ENCODE measurements at regions not wholly inside any gene's neighbourhood (a gene's known extent, or its start where the extent isn't known, plus 50 kb on each side); places are given as distances from the start of the nearest gene placed in this dataset.
"Not testable (repeated sequence)": the region's sequence is repeated elsewhere in the genome, so short reads cannot be mapped to it uniquely, and the experiment has no call there.

DNA sequence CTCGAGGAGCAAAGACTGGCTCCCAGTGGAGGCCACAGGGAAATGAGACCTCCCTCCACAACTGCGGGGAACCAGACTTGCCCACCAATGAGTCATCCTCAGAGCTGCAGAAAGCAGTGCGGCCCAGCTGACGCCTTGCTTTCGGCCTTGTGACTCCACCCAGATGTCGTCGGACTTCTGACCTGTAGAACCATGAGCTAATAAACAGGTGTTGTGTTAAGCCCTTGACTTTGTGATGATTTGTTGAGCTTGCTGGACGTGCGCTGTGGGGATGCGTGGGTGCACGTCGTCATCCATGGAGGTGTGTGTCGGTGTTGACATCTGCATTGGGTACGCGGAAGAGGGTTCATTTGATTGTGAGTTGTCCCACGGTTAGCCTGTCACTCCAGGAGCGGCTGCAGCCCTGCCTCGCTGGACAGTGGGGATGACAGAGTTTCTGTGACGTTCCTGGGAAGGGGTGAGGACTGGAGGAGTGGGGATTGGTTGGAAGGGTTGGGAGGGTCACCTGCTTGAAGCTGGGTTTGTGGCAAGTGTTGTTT, 154.1 kb downstream of the SH3BP4 start:
- no peak for DNase-seq

DNA sequence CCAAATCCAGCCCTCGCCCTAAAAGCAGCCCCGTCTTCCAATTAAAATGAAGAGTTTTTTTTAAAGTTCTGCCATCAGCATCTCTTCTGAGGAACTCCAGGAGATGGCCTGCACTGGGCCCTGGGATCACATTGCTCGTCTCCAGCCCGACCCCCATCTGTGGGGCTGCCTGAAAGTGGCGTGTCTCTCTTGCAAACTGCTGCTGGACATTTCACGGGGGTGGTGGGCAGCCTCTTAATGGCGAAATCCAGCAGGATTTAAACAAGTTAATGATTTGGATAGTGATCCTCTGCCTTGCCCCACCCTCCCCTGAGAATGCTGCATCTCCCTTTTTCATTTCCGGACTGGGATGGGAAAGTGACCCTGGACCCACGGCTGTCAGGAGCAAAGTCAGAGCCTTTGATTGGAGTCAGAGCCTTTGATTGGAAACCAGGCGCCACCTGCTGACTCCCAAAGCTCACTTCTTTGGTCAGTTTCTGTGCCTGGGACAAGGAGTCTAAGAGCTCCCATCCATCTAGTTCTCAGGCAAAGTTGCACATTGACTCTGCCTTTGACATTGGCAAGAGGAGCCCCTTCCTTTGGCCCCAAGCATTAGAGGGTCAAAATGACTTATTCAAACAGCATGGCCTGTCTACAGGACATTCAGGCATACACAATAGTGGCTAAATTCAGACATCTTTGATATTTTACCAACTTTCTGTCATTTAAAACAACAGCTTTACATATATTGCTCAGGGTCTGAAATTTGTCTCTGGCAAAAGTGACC, 155.2 kb downstream of the SH3BP4 start:
- DNase-seq, result peak; percentile 56

DNA sequence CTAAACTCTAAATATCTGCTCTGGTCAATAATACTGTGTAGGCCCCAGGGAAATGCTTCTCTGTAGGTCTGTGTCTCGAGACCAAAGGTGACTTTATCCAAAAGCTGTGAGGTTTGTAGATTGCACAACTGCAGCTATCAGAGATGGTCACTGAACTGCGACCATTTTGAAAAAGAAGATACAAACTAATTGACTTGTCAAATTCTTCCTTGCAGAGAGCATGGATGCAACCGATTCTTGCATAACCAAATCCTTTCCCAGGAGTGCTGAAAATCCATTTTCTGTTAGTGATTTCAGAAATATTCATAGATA, 155.8 kb downstream of the SH3BP4 start:
- DNase-seq, result no peak

DNA sequence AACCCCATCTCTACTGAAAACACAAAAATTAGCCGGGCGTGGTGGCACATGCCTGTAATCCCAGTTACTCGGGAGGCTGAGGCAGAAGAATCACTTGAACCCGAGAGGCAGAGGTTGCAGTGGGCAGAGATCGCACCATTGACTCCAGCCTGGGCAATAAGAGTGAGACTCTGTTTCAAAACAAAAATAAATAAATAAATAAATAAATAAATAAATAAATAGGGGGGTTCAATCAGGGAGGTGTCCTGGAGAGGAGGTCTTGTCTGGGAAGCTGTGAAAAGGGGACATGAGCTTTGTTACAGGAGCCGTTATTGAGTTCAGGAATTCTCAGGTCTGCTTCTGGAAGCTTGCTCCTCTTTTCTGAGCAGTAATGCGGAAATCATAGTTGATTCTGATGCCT, 157.7 kb downstream of the SH3BP4 start:
- not testable (repeated sequence) for DNase-seq

DNA sequence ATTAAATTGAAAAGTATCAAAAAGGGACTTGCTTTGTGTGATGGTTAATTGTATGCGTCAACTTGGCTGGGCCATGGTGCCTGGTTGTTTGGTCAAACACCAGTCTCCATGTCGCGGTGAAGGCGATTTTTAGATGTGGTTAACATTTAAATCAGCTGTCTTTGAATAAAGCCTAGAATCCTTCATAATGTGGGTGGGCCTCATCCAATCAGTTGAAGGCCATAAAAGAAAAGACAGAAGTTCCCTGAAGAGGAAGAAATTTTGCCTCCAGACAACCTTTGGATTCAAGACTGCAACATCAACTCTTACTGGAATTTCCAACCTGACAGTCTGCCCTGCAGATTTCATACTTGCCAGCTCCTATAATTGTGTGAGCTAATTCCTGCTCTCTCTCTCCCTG, 160.5 kb downstream of the SH3BP4 start:
- DNase-seq, result no peak

DNA sequence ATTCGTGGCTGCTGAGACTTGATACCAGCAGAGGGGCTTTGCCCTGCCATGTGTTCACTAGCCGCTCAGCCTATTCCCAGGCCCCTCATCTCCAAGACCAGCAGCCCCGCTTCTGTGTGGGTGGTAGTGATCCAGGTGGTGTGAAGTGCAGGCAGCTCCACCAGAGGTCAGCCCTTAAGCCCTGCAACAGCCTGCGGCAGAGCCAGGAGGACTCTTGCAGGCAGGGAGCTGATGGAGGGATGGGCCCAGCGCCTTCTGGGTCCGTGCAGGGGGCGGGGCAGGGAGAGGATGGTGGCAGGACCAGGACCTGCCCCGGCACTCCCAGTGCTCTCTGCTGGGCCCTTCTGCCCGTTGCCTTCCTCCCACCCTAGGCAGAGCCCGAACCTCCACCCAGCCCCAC, 162.0 kb downstream of the SH3BP4 start:
- DNase-seq, result no peak

DNA sequence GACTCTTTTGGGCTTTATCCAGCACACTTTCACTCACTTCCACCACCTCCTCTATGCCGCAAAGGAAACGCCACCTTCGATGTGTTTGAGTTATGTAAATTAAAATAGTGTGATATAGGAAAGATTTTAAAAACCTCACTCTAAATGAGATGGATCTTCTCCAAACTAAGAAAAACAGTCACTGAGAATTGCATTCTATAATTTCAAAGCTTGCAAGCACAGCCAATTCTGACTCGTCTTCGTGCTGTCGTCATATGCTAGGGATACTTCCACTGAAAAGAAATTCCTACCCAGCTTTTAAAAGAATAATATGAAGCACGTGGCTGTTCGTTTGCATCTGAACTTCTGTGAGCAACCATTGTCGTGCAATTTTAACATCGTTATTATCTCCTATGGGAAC, 162.5 kb downstream of the SH3BP4 start:
- no peak for DNase-seq

DNA sequence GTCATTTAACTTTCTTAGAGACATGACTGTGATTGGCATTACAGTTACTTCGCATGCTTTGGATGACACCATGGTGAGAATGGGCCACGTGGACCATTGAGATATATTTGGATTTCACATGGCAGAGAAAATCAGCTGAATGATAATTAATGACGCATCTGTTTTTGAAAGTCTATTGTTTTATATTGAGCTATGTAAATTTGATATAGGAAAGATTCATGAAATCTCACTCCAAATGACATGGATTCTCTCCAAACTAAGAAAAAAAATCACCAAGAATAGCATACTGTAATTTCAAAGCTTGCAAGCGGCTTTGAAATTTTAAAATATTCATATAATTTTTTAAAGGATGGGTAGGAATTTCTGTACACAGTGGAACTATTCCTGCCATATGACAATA, 163.7 kb downstream of the SH3BP4 start:
- no peak for DNase-seq

DNA sequence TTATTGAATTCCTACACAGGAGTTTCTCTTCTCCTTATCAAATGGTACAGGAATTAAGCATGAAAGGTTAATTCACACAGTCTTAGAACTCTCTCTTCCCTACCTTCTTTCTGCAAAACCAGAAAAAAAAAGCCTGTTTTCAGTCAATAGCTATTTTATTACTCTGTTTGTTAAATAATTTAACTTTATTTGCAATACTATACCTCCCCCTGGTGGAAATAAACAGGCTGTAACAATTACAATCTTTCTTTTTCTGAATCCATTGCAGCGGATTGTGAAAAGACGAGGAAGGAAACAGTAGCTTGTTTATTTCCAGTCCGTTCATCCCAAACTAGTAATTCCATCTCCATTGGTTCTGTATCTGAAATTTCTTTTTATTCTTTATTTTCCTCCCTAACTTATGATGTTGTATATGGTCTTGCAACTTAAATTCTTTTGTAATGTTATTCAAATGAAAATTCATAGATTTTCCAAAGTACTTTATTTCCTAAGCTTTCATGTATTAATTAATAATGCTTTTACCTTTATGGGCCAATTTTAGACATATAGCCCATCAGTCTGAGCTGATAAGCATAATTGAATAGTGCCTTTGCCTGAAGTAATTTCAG, 165.2 kb downstream of the SH3BP4 start:
- DNase-seq, result no peak

DNA sequence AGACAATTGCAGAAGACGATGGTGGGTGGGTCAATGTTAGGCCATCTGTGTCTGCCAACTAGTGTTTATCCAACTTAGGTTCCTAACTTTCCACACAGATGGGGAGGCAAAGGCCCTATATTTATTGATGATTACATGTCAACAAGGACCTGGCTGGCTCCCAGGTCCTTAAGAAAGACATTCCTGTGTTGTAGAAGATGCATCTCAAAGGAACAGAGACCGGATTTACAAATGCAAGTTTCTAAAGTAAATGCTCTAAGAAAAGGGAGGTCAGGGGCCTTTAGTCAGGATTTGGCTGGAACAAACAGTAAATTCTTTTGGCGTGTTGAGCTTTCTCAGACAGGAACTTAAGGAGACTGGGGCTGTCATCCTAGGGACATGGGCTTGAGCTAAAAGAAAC, 175.0 kb downstream of the SH3BP4 start:
- DNase-seq, result no peak

DNA sequence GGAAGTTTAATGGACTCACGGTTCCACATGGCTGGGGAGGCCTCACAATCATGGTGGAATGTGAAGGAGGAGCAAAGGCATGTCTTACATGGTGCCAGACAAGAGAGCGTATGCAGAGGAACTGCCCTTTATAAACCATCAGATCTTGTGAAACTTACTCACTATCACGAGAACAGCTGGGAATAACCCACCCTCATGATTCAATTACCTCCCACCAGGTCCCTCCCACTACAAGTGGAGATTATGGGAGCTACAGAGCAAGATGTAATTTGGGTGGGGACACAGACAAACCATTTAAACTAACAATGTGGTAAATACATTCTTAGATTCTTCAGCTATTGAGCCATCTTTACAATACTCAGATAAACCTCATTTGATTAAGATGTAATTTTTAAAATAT, 176.1 kb downstream of the SH3BP4 start:
- no peak for DNase-seq

DNA sequence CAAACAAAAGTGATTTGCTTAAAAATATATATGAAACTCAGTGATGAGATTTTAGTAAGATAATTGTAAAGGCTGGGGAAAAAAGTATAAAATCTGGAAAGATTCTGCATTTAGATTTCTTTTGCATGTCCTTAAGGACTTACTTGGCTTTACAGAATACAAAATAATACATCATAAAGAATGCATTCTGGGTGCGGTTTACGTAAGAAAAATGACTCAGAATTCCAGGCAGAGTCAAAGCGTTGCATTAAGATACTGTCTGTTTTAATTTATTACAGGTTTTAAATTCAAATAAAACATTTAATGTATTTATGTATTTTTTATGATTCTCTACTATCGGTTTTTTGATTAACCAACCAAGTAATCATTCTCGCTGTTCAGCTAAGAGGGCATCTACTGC, 178.0 kb downstream of the SH3BP4 start:
- DNase-seq, result no peak

DNA sequence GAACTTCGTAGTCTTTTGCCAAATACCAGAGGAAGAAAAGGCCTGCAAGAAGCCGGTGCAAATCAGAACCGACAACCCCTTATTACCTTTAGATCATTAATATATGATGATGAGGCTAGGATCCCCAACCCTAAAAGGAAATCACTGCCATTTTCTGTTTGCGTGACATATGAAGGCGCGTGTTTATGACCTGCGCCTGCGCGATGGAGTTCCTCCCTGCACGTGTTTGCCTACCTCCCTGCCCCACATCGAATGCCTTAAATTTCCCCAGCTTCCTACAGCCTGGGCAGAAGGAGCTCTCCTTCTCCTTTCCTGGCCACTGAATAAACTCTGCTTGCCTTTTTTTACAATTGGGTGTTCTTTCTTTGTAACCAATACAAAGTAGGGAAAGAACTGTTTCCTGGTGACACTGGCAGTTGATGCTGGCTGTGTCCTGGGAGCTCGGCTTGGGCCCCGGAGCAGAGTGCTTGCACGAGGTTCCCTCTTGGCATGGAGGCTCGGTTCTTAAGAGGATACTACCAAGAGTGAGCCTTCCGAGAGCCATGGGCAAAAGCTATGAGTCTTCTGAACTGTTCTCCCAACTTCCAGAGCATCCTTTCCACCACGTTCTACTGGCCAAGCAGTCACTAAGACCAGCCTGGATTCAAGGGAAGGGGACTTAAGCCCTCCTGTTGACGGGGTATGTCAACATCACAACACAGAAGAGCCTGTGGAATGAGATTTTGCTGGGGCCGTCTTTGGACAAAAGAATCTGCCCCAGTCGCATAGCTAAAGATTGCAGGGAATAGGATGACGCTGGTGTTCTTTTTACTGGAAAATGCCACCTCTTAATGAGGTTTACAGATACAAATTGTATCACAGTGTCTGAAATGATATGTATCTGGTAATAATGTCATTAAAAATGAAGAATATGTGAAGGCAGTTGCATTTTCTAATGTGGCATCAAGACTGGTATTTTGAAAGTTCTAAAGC, 179.8 kb downstream of the SH3BP4 start:
- no peak for DNase-seq

DNA sequence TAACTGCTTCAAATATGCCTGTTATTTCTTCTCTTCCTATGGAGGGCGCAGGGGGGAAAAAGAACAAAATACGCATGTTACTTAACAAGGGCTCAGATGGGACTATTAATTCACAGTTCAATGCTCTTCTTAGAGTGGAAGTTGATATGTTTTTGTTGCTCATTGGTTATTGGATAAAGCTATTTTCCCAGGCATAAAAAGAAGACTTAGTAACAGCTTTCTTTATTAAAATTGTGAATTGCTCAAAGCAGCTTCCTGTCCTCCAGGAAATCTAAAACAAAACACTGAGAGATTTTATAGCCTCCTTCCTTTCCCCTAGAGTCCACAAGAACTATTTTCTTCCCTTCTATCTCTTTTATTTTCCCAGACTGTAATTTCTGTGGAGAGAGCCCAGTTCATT, 180.8 kb downstream of the SH3BP4 start:
- DNase-seq, result no peak

DNA sequence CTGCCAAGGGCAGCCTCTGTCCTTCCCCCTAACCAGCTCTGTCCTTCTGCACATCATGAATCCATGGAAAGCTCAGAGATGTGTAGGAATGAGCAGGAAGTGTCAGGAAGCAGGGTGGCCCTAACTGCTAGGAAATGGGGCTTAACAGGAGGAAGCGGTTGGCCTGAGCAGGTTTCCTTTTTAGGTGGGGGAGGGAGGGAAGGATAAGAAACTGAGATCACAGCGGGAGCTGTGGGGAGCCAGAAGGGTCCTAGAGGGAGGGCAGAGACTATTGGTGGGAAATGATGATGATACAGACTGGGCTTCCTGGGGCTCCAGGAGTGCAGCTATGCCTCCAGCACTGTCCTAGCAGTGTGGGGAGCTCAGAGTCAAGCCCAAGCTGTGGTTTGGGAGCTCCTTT, 182.0 kb downstream of the SH3BP4 start:
- DNase-seq, result no peak

DNA sequence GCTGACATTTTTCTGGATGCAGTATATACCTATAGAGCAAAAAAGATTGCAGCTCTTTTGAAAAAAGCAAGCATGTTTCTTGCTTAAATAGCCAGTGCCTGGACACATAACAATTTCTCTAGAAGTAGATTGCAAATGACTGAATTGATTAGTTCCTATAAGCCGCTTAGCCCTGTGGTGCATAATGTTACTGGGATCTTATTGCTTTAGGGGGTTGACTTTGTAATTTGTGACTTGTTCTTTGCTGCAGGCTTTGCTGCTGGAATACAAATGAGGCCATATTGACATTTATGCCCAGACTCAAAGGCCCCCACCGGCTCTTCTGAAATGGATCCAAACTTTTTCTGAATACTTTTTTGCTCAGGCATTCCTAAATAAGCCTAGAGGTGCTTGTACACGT, 182.6 kb downstream of the SH3BP4 start:
- no peak for DNase-seq

DNA sequence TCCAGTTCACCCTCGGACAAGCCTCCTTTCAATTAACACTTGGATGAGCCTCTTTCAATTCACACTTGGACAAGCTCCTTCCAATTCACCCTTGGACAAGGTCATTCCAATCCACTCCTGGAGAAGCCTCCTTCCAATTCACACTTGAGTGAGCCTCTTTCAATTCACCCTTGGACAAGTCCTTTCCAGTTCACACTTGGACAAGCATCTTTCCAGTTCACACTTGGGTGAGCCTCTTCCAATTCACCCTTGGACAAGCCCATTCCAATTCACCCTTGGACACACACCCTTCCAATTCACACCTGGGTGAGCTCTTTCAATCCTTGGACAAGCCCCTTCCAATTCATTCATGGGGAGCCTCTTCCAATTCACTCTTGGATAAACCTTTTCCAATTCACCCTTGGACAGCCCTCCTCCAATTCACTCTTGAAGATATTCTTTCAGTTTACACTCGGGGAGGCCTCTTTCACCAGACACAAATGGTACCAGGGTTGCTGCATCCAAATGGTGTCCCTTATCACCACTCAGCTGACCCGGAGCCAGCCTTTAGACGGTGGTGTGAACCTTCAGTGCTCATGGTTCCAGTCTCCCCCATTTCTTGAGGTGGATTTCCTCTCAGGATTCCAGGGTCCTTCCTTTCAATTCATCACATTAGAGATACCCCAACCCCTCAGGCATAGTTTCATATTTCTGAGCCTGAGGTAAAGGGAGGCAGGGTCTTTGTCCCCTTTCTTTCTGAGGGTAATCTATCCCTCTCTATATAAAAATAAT, 183.6 kb downstream of the SH3BP4 start:
- no peak for DNase-seq

DNA sequence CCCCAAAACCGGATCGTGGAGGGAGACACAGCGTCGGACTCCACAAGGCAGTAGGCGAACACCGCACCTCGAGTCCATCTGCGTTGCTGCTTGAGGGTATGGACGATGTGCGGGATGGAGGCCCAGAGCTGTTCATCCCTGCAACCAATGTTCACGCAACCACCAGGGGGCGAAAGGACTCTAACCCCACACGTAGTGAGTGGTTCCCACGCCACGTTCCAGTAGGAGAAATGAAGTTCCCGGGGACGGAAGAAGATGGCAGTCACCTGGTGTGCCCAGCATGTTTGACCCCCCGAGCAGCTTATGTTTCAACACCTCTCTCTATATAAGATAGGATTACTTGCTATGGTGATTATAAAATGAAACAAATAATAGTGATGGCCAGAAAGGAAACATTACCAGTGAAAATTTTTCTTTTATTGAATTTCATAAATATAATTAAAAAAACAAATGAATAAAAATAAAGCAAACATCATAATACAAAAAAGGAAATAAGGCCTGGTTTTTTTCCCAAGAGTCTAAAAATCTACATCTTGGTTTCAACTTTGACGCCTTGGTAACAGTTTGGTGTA, 184.3 kb downstream of the SH3BP4 start:
- DNase-seq, result peak; percentile 25

DNA sequence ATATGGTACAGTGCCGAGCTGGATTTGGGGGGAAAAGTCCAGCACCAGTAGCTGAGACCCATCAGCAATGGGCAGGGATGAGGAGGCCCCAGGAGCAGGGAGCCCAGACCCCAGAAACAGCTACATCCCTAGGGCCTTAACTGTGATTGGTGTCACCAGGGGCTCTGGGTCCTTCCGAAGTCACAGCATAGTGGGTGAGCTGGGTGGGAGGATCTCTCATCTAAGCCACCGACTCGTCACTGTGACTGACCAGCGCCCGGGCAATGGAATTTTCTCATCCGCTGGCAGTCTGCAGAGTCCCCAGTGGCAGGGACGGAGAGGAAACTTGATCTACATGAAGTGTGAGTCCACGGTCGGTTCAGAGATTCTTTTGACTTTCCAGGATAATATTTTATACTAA, 186.5 kb downstream of the SH3BP4 start:
- DNase-seq, result no peak

DNA sequence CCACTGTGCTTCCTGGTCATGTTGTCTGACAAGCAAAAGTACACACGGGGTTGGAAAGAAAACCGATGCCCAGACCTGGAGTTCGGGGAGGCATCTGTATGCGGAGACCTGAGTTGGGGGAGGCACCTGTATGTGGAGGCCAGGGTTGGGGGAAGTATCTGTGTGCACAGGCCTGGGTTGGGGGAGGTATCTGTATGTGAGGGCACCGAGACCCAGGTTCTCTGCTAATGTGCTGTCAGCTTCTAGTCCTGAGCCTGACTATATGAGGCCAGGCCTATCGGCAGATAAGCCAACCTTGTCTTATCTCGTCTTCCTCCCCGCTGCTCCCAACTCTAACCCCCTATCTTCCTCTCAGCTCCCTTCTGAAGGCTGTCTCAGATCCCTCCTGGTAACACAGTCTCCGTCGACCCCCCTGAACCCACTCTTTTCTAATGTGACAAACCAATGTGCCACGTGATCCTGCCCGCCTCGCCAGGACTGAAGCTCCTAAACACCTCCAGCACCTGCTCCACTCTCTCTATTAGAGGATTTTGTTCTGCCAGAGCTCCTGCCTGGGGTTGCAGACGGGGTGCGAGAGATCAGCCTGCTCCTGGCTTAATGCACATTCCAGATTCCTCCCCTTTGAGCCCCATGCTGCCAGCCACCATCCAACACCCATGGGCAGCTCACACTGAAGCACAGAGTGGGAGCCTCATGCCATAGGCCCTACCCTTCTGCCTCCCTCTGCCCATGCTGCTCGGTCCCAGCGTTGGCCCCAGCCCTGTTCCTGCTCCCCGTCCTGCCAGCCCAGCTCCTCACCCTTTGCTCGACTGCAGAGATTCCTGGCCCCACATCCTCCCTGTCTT, 188.4 kb downstream of the SH3BP4 start:
- DNase-seq, result no peak

DNA sequence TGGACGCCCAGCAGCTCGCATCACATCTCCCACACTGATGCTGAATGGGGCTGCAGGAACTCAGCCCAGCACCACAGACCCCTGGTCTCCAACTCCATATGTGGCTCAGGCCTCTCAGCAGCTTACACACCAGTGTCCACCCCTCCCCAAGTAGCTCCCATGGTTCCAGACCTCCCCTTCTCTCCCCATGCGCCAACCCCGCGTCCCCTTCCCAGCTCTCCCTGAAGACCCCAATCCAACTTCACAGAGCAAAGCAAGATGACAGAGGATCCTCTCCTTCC, 188.9 kb downstream of the SH3BP4 start:
- DNase-seq, result no peak
